ENCODE measurements at regions not wholly inside any gene's neighbourhood (a gene's known extent, or its start where the extent isn't known, plus 50 kb on each side); places are given as distances from the start of the nearest gene placed in this dataset.

- DNase-seq (ENCODE audit: low spot score): no peak
These were observed 123.0 kb upstream of the CPEB4 start for GRCh38 chr5:173765029-173765644.

- DNase-seq (ENCODE audit: low spot score): no peak
These were observed 122.5 kb upstream of the CPEB4 start for GRCh38 chr5:173765661-173766060.

GRCh38 chr5:173767574-173768266 lies 120.4 kb upstream of the CPEB4 start:
- DNase-seq (ENCODE audit: low spot score): no peak

- DNase-seq (ENCODE audit: low spot score): no peak
These were observed 119.8 kb upstream of the CPEB4 start for GRCh38 chr5:173768267-173768806.

- no peak for DNase-seq (ENCODE audit: low spot score)
These were observed 119.3 kb upstream of the CPEB4 start for GRCh38 chr5:173768891-173769290.

- DNase-seq (ENCODE audit: low spot score): no peak
These were observed 117.5 kb upstream of the CPEB4 start for GRCh38 chr5:173770637-173771036.

- DNase-seq (ENCODE audit: low spot score): no peak
These were observed 116.9 kb upstream of the CPEB4 start for GRCh38 chr5:173771121-173771724.

GRCh38 chr5:173771725-173772383 lies 116.3 kb upstream of the CPEB4 start:
- DNase-seq (ENCODE audit: low spot score): no peak

- no peak for DNase-seq (ENCODE audit: low spot score)
These were observed 115.6 kb upstream of the CPEB4 start for GRCh38 chr5:173772384-173773059.

- no peak for DNase-seq (ENCODE audit: low spot score)
These were observed 113.8 kb upstream of the CPEB4 start for GRCh38 chr5:173774271-173774761.

- no peak for DNase-seq (ENCODE audit: low spot score)
These were observed 112.6 kb upstream of the CPEB4 start for GRCh38 chr5:173775261-173776197.

- no peak for DNase-seq (ENCODE audit: low spot score)
These were observed 111.0 kb upstream of the CPEB4 start for GRCh38 chr5:173777149-173777548.

- DNase-seq (ENCODE audit: low spot score): no peak
These were observed 110.5 kb upstream of the CPEB4 start for GRCh38 chr5:173777674-173778073.

- DNase-seq (ENCODE audit: low spot score): peak; percentile 20
These were observed 109.9 kb upstream of the CPEB4 start for GRCh38 chr5:173778152-173778782.

- no peak for DNase-seq (ENCODE audit: low spot score)
These were observed 109.3 kb upstream of the CPEB4 start for GRCh38 chr5:173778784-173779304.

- no peak for DNase-seq (ENCODE audit: low spot score)
These were observed 107.6 kb upstream of the CPEB4 start for GRCh38 chr5:173780235-173781234.

GRCh38 chr5:173781432-173781815 lies 106.7 kb upstream of the CPEB4 start:
- DNase-seq (ENCODE audit: low spot score): no peak

- DNase-seq (ENCODE audit: low spot score): peak; percentile 93
These were observed 106.1 kb upstream of the CPEB4 start for GRCh38 chr5:173781816-173782670.

Data from kidney capillary endothelial cell (primary cell).